H9 (cell line): ENCODE measurements at regions not wholly inside any gene's neighbourhood (a gene's known extent, or its start where the extent isn't known, plus 50 kb on each side); places are given as distances from the start of the nearest gene placed in this dataset.

Experiments used
- DNase-seq: peaks from one replicate; pipeline ENCODE4 v3.0.0-alpha.2; 2017
- H2AFZ ChIP-seq: one replicate; pipeline ENCODE4 v1.6.1; 2013; ENCODE audit warnings: mild to moderate bottlenecking, low read length, control low read depth, moderate library complexity
- H2AK5ac ChIP-seq: 2 replicates; pipeline ENCODE4 v1.6.1; 2013; ENCODE audit warnings: low read length, control low read depth, mixed read lengths; ENCODE audit not compliant: insufficient read length
- H2BK120ac ChIP-seq: one replicate; pipeline ENCODE4 v1.6.1; 2013; ENCODE audit warnings: low read depth, mild to moderate bottlenecking, low read length, control low read depth, inconsistent platforms; ENCODE audit not compliant: poor library complexity, severe bottlenecking
- H2BK12ac ChIP-seq: 2 replicates; pipeline ENCODE4 v1.6.1; 2013; ENCODE audit warnings: low read length, control low read depth, mixed read lengths, low read depth; ENCODE audit not compliant: insufficient read length
- H2BK15ac ChIP-seq: 2 replicates; pipeline ENCODE4 v1.6.1; 2013; ENCODE audit warnings: low read depth, low read length, control low read depth
- H2BK20ac ChIP-seq: one replicate; pipeline ENCODE4 v1.6.1; 2013; ENCODE audit warnings: low read depth, mild to moderate bottlenecking, low read length, control low read depth, inconsistent platforms; ENCODE audit not compliant: poor library complexity, severe bottlenecking
- H2BK5ac ChIP-seq: 2 replicates; pipeline ENCODE4 v1.6.1; 2013; ENCODE audit warnings: low read length, control low read depth, mixed read lengths; ENCODE audit not compliant: insufficient read length
- H3K14ac ChIP-seq: 2 replicates; pipeline ENCODE4 v1.6.1; 2013; ENCODE audit warnings: low read length, control low read depth; ENCODE audit not compliant: insufficient read depth
- H3K18ac ChIP-seq: 2 replicates; pipeline ENCODE4 v1.6.1; 2013; ENCODE audit warnings: low read depth, mild to moderate bottlenecking, mixed read lengths, low read length, control low read depth; ENCODE audit not compliant: insufficient read length
- H3K23ac ChIP-seq: 2 replicates; pipeline ENCODE4 v1.6.1; 2013; ENCODE audit warnings: low read length, control low read depth, mixed read lengths, low read depth; ENCODE audit not compliant: insufficient read length
- H3K23me2 ChIP-seq: 2 replicates; pipeline ENCODE4 v1.6.1; 2013; ENCODE audit warnings: low read depth, mild to moderate bottlenecking, mixed read lengths, low read length, control low read depth; ENCODE audit not compliant: insufficient read length, poor library complexity, severe bottlenecking
- H3K27ac ChIP-seq: 2 replicates; pipeline ENCODE4 v1.5.1; 2013; ENCODE audit warnings: low read length, control low read depth, mixed read lengths, low read depth; ENCODE audit not compliant: insufficient read length
- H3K27me3 ChIP-seq: 2 replicates; pipeline ENCODE4 v1.6.1; 2013; ENCODE audit warnings: low read length, control low read depth, inconsistent platforms; ENCODE audit not compliant: insufficient read depth
- H3K4ac ChIP-seq: 2 replicates; pipeline ENCODE4 v1.6.1; 2013; ENCODE audit warnings: low read depth, mild to moderate bottlenecking, control low read depth, inconsistent platforms, low read length, moderate library complexity
- H3K4me1 ChIP-seq: 2 replicates; pipeline ENCODE4 v1.6.1; 2013; ENCODE audit warnings: low read length, control low read depth, inconsistent platforms; ENCODE audit not compliant: insufficient read depth
- H3K4me2 ChIP-seq: 2 replicates; pipeline ENCODE4 v1.6.1; 2013; ENCODE audit warnings: low read length, control low read depth, mixed read lengths; ENCODE audit not compliant: insufficient read length, insufficient read depth
- H3K56ac ChIP-seq: 2 replicates; pipeline ENCODE4 v1.6.1; 2013; ENCODE audit warnings: low read depth, mild to moderate bottlenecking, mixed read lengths, low read length, control low read depth; ENCODE audit not compliant: insufficient read length
- H3K79me1 ChIP-seq: 2 replicates; pipeline ENCODE4 v1.6.1; 2013; ENCODE audit warnings: low read depth, mild to moderate bottlenecking, moderate library complexity, low read length, control low read depth, inconsistent platforms; ENCODE audit not compliant: insufficient read depth, poor library complexity, severe bottlenecking
- H3K79me2 ChIP-seq: 2 replicates; pipeline ENCODE4 v1.6.1; 2013; ENCODE audit warnings: low read length, control low read depth, inconsistent platforms; ENCODE audit not compliant: insufficient read depth
- H3K9ac ChIP-seq: 2 replicates; pipeline ENCODE4 v1.6.1; 2013; ENCODE audit warnings: low read length, control low read depth, mixed read lengths; ENCODE audit not compliant: insufficient read length; ENCODE audit errors: extremely low read depth
- H3K9me3 ChIP-seq: one replicate; pipeline ENCODE4 v1.6.1; 2013; ENCODE audit warnings: low read depth, low read length, inconsistent platforms; ENCODE audit not compliant: control insufficient read depth
- H3T11ph ChIP-seq: one replicate; pipeline ENCODE4 v1.6.1; 2013; ENCODE audit warnings: mild to moderate bottlenecking, low read length, control low read depth, inconsistent platforms
- H4K20me1 ChIP-seq: one replicate; pipeline ENCODE4 v1.6.1; 2013; ENCODE audit not compliant: control insufficient read depth, insufficient read length, insufficient read depth
- H4K5ac ChIP-seq: 2 replicates; pipeline ENCODE4 v1.6.1; 2013; ENCODE audit warnings: low read depth, mild to moderate bottlenecking, mixed read lengths, low read length, control low read depth; ENCODE audit not compliant: insufficient read length
- H4K8ac ChIP-seq: replicated peaks from 2 replicates; pipeline ENCODE4 v1.6.1; 2013; ENCODE audit warnings: low read length, control low read depth, mixed read lengths, low read depth; ENCODE audit not compliant: insufficient read length
- H4K91ac ChIP-seq: 2 replicates; pipeline ENCODE4 v1.6.1; 2013; ENCODE audit warnings: low read depth, mild to moderate bottlenecking, moderate library complexity, mixed read lengths, low read length, control low read depth; ENCODE audit not compliant: insufficient read length
- H3K27ac Mint-ChIP-seq, 3 experiments: 2 replicates in 2 of 3; 3 replicates in 1 of 3; pipeline ENCODE4 v1.8.0; 2020 to 2021; ENCODE audit warnings: mixed read lengths in 3 of 3, mild to moderate bottlenecking in 1 of 3, moderate library complexity in 1 of 3
- H3K27me3 Mint-ChIP-seq: 2 replicates; pipeline ENCODE4 v1.8.0; 2021; ENCODE audit warnings: low read depth, mild to moderate bottlenecking, moderate library complexity, mixed read lengths
- H3K36me3 Mint-ChIP-seq, 3 experiments: 2 replicates in 2 of 3; 3 replicates in 1 of 3; pipeline ENCODE4 v1.8.0; 2020 to 2021; ENCODE audit warnings: low read depth in 3 of 3, mixed read lengths in 3 of 3; ENCODE audit not compliant: insufficient read depth in 1 of 3
- H3K4me1 Mint-ChIP-seq, 2 experiments: 2 replicates each; pipeline ENCODE4 v1.8.0; 2020; ENCODE audit warnings: mixed read lengths in 2 of 2
- H3K4me3 Mint-ChIP-seq, 2 experiments: 2 replicates in 1 of 2; 3 replicates in 1 of 2; pipeline ENCODE4 v1.8.0; 2020 to 2021; ENCODE audit warnings: mild to moderate bottlenecking in 2 of 2, mixed read lengths in 2 of 2, moderate library complexity in 1 of 2
- H3K9me3 Mint-ChIP-seq, 2 experiments: 2 replicates in 1 of 2; 3 replicates in 1 of 2; pipeline ENCODE4 v1.8.0; 2020; ENCODE audit warnings: mild to moderate bottlenecking in 2 of 2, mixed read lengths in 2 of 2, moderate library complexity in 1 of 2
- CTCF ChIP-seq: fragments of 200-600 bp; sonication (generic); conservative IDR thresholded peaks from 3 replicates; pipeline ENCODE4 v1.8.0; 2021; ENCODE audit warnings: antibody characterized with exemption, mild to moderate bottlenecking
- WGBS: extraction: QIAGEN DNeasy Blood & Tissue Kit; methylation state at CpG from one replicate; pipeline ENCODE4 v1.1.7; 2013; ENCODE audit warnings: missing lambda C conversion rate, low lambda C conversion rate, mixed read lengths; ENCODE audit not compliant: insufficient read length; ENCODE audit errors: extremely low coverage; 5-methylcytosine and 5-hydroxymethylcytosine counted together

DNA sequence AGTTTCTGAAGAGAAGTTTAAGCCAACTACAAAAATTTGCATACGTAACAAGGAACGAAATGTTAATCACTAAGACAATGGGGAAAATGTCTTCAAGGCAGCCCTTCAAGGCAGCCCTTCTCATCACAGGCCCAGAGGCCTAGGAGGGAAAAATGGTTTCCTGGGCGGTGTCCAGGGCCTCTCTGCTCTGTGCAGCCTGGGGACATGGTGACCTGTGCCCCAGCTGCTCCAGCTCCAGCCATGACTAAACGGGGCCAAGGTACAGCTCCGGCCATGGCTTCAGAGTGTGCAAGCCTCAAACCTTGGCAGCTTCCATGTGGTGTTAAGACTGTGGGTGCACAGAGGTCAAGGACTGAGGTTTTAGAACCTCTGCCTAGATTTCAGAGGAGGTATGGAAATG lies 325.1 kb downstream of the FRK start:
- Histone ChIP-seq H3K79me2 (no peaks in the 10 kb centered on the region), H2AFZ (no peak overlapping the region), H2BK5ac (no peak overlapping the region), H3K79me1 (no peaks in the 10 kb centered on the region), H3K4me1 (no peaks in the 10 kb centered on the region), H3K27ac (no peak overlapping the region), H3K27me3 (no peaks in the 10 kb centered on the region), H2BK12ac (no peak overlapping the region), H4K5ac (no peak overlapping the region), H3K4ac (no peak overlapping the region), H3K23ac (no peak overlapping the region), H2BK15ac (no peak overlapping the region), H4K8ac (no peak overlapping the region), H4K91ac (no peak overlapping the region), H3K9ac (no peak overlapping the region), H3K18ac (no peak overlapping the region), H2AK5ac (no peak overlapping the region), H3K14ac (no peak overlapping the region), H3K4me2 (no peak overlapping the region), H3K23me2 (no peaks in the 10 kb centered on the region), H3T11ph (no peak overlapping the region), H2BK120ac (no peak overlapping the region), H4K20me1 (no peaks in the 10 kb centered on the region), H2BK20ac (no peak overlapping the region), H3K9me3 (no peaks in the 10 kb centered on the region), H3K56ac (no peak overlapping the region)
- Mint-ChIP-seq H3K4me1 (no peaks in the 10 kb centered on the region), H3K9me3 (peaks cover 21 to 29% of the 10 kb centered on the region in 2 experiments), H3K36me3 (peaks cover 0 to 12% (median 6%) of the 10 kb centered on the region in 3 experiments; a peak in 4 of 7 replicates), H3K4me3 (no peak overlapping the region), H3K27me3 (no peaks in the 10 kb centered on the region), H3K27ac (no peak overlapping the region)
- no peak for DNase-seq
- no CpG with 5 or more reads among the region's 5 CpGs for WGBS
- TF ChIP-seq CTCF: no peak
